ENCODE measurements at regions not wholly inside any gene's neighbourhood (a gene's known extent, or its start where the extent isn't known, plus 50 kb on each side); places are given as distances from the start of the nearest gene placed in this dataset.

DNA sequence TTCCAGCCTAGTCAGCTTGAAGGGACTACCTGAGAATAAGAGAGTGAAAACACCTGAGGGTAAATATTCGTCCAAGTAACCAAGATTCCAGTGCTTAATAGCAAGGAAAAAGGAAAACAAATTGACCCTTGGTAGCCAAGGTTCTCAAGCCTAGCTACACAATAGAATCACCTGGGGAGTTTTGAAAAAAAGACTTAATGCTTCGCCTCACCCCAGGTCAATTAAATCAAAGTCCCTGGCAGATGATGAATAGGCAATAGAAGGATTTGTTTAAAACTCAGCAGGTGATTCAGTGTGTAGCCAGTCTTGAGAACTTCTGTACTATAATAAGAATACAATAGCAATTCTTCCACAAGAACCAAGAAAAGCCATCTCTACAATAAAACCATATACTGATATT lies 500.2 kb downstream of the XIRP2 start:
- TF ChIP-seq, protein P1, sequence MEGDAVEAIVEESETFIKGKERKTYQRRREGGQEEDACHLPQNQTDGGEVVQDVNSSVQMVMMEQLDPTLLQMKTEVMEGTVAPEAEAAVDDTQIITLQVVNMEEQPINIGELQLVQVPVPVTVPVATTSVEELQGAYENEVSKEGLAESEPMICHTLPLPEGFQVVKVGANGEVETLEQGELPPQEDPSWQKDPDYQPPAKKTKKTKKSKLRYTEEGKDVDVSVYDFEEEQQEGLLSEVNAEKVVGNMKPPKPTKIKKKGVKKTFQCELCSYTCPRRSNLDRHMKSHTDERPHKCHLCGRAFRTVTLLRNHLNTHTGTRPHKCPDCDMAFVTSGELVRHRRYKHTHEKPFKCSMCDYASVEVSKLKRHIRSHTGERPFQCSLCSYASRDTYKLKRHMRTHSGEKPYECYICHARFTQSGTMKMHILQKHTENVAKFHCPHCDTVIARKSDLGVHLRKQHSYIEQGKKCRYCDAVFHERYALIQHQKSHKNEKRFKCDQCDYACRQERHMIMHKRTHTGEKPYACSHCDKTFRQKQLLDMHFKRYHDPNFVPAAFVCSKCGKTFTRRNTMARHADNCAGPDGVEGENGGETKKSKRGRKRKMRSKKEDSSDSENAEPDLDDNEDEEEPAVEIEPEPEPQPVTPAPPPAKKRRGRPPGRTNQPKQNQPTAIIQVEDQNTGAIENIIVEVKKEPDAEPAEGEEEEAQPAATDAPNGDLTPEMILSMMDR (IDR thresholded peaks at IDR 0.05 in 4 of 5, conservative IDR thresholded peaks at IDR 0.05 in 1 of 5), result no peak
- TF ChIP-seq POLR2A (IDR thresholded peaks at IDR 0.05), result no peak

Data from gastrocnemius medialis (tissue), 4 donors.